Effector CD8-positive, alpha-beta T cell (primary cell): ENCODE measurements at regions not wholly inside any gene's neighbourhood (a gene's known extent, or its start where the extent isn't known, plus 50 kb on each side); places are given as distances from the start of the nearest gene placed in this dataset.

Experiments used
- DNase-seq: peaks from one replicate; lab custom pipeline; 2025; lab: John Stamatoyannopoulos, UW

DNA sequence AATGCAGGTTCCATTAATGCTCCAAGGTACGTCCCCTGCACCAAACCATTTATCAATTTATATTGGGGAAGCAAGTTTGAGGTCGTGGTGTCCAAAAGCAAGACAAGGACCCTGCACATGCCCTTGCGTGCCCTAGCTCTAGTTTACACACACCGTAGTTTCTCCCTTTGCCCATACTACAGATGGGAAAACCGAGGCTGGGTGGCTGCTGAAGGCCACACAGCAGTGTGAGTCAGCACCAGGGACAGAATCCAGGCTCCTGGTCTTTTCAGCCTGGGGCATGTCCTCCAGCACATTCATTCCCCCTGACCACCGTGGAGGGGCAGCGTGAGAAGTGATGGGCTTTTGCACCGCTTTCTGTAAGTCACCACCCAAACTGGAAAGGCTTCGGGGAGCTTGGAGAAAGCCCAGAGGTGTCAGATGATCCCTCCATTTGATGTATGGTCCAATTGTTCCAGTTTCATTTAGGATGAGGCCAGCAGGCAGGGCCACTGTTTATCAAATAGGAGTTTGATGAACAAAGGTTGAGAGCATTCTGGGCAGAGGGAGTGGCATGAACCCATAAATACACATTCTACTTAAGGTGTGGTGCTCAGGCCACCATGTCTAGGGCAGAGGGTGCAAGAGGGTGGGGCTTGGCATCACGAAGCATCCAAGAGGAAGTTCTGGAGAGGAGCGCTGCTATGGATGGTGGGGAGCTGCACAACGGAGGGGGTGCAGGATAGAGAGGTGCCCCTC is 274.1 kb downstream of the HAUS1 start:
- DNase-seq, result no peak

DNA sequence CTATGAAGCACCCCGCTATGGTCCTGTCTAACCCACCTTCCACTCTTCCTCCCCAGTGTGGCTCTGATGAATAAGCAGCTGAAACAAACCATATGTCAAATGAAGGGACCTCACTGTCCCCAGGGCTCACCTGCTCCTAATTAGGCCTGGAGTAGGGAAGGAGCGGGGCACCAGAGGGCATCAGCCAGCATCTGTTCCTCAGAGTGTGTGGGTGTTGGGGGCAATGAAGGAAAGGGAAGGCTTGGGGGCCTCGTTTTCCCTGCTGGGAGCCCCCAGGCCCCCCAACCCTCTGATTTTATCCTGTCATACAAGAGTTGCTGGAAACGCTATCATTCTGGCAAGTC is 274.7 kb downstream of the HAUS1 start:
- no peak for DNase-seq

DNA sequence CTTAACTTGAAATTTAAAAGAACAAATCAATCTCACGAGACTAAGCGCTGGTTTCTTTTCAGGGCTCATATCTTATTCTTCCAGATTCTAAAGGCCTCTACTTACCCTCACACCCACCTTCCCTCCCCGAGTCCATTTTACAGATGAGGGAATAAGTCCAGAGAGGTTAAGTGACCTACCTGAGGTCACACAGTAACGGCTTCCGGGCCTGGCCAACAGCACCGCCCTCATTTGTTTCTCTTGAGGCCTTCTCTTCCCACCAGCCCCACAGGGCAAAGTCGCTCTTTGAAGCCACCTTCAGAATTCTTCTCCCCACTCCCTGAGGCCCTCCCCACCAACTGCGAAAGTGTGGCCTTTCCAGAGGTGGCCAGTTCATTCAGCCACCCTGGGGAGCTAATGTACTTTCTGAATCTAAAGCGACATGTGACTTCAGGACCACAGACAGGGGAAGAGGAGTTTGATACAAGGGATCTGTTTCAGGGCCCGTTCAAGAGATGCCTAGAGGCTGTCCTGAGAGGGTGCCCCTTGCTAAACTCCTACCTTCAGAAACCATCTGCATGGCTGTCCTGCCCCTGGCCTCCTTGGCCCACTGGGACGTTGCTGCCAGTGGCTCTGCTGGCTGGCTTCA is 275.3 kb downstream of the HAUS1 start:
- no peak for DNase-seq

DNA sequence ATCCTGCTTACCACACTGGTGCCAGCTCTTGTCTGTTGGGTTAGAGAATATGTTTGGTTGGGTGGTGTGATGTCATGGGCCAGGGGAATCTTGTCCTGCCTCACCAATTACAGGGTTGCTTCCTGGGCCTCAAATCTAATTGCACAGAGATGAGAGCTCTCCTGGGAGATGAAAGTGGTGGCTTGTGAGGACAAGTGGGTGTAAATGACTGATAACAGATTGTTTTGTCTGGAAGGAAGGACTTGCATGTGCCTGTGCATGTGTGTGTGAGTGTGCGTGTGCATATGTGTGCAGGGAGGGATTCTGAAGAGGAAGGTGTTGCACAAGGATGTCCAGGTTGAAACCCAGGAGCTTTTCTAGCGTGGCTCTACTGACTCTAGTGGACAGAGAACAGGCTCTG is 271.9 kb downstream of the LOXHD1 start:
- no peak for DNase-seq

DNA sequence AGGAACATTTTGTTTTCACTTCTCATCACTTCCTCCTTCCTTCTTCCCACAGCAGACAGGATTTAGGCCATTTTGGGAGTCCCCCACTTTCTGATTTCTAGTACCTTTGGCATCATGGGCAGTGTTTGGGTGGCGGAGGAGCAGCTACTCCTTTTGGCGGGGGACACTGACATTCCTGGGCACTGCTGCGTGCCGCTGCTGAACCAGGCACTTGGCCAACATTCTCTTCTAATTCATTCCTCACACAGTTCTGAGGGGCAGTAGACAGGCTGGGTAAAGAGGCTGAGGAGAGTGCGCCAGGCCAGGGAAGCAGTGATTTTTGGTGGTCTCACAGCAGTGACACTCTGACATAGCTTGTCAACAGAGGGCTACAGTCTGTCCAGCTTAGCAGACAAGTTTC is 270.2 kb downstream of the LOXHD1 start:
- DNase-seq, result no peak

DNA sequence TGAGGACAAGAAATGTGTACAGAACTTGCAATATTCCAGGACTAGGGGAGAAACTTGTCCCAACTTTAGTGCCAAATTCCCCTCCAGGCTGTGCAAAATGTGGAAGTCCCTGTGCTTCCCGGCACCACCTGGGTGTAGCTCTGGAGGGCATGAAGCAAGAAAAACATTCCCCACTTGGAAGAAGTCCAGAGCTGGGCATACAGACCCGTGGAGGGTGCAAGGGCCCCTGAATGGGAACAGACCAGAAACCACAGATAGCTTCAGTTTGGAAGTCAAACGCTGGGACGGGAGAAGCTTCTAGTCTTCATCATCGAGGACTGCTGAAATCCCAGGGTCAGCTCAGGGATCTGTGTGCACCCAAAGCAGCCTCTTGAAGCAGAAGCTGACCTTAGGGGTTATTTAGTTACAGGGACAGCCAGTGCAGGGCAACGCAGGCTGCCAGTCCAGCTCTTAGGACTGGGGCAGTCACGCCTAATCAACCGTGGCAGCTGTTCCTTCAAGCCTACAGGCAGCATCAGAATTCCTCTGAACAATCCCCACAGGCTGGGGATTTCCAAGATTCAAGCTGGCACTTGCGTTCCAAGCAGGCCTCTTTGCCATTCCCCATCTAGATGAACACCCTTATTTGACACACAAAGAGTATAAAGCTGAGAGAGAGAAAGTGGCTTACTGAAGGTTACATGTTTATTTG is 269.4 kb downstream of the LOXHD1 start:
- no peak for DNase-seq

DNA sequence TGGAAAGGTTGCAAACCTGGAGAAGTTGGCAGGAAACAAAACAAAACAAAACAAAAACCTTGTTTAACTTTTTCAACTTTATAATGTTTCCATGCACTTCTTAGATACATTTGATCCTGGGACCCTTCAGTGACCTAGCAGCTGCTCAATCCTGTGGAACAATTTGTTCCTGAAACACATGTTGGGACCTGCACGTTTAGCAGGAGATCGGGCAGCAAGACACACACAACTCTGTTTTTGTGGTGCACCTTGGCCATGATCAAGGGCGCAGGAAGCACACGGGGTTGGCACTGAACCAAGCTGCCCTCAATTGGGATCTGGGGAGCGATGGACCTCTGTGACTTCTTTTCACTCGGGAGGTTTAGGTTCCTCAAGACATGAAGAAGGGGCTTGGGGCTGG is 268.7 kb downstream of the LOXHD1 start:
- DNase-seq, result no peak

DNA sequence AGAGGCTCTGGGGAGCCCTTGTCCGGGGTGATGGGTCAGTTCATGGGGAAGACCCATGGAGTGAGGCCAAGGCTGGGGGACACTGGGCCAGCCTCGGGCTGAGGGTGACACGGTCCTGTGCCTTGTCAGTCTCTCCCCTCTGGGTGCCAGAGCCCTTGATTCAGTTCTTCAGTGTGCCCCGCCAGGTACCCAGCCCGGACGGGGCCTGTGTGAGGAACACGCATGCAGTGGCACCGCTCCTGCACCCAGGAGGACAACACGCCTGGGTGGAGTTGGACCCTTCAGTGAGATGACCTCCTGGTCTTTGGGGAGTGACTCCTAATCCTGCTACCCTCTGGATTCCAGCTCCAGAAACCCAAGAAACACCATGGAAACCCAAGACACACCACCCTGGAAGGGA is 264.4 kb downstream of the LOXHD1 start:
- DNase-seq, result no peak

DNA sequence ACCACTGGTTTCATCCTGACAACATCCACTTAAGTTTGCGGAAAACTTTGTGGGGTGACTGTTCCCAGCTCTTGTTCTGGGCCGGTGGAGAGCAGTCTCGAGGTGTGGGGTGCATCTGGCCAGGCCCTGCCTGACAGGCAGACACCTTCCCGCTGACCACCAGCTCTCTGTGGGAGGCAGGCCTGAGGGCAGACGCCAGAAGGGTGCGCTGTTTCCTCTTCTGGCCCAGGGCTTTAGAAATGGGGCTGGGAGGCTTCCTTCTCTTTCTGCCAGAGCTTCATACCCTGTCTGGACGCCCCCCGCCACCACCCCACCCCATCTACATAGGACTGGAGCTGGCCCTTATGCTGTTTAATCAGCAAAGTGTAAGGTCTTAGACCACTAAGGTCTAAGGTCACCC is 263.8 kb downstream of the LOXHD1 start:
- no peak for DNase-seq

DNA sequence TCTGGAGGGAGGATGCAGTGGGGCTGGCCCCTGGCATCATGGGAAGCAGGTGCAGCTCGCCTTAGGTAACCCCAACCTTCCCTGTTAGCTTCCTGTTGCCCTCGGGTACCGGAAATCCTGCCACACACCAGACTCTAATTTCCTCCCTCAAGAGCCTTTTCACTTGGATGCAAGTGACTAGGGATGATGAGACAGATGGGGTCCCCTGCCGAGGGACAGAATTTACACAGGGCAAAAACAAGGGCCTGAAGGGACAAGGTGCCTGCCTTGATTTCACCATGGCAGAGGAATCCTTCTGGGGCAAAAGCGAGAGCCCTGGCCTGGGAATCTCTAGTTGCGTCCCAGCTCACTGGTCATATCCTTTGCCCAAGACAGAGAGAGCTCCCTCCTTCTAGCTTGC is 263.1 kb downstream of the LOXHD1 start:
- DNase-seq, result no peak

DNA sequence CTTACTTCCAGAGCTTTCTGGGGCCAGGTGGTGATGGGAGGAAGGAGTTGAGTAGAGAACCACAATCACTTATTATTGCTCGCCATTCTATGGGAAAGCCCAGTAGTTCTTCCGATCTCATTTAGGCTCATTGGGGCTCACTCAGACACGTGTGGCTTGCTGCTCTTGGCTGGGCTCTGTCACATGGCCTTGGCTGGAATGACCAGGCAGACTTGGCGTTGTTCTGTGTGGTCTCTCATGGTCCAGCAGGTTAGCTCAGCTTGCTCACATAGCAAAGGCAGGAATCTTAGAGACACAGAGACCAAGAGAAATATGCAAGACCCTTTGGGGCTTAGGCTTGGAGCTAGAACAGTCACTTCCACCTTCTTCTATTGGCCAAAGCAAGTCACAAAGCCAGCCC is 261.2 kb downstream of the LOXHD1 start:
- no peak for DNase-seq

DNA sequence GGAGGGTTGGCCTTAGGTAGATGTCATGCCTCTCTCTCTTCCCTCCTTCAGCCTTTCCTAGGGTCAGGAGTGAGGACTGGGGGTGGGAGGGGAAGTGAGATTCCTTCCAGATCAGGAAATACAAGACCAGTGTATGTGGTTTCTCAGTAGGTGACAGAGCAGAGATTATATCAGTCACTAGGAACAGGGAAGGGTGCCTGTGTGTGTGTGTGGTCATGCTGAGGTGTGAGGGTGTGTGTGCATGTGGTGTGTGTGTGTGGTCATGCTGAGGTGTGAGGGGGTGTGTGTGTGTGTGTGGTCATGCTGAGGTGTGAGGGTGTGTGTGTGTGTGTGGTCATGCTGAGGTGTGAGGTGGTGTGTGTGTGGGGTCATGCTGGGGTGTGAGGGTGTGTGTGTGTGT is 259.8 kb downstream of the LOXHD1 start:
- DNase-seq, result no peak

DNA sequence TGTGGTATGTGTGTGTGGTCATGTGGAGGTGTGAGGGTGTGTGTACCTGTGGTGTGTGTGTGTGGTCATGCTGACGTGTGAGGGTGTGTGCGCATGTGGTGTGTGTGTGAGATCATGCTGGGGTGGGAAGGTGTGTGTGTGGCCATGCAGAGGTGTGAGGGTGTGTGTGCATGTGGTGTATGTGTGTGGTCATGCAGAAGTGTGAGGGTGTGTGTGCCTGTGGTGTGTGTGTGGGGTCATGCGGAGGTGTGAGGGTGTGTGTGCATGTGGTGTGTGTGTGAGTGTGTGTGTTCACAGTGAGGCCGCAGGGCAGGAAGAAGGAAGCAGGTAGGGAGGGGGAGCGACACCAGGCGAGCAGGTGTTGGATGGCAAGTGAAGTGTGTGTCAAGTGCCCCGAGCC is 259.0 kb downstream of the LOXHD1 start:
- no peak for DNase-seq

DNA sequence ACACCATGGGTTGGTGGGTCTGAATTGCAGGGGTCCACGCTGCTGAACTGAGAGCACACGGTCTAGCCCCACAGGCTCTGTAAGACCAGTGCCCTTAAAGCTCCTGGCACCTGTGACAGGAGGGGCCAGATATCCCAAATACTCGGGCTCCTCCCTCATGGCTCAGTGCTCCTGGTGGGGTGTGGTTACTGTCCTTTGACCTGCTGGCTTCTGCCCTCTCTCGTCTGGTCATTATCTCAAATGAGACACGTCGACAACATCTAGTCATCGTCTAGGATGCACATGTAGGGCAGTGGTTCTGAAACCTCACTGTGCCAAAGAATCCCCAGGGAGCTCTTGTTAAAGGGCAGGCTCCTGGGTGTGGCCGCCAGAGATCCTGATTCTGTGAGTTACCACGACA is 258.4 kb downstream of the LOXHD1 start:
- no peak for DNase-seq

DNA sequence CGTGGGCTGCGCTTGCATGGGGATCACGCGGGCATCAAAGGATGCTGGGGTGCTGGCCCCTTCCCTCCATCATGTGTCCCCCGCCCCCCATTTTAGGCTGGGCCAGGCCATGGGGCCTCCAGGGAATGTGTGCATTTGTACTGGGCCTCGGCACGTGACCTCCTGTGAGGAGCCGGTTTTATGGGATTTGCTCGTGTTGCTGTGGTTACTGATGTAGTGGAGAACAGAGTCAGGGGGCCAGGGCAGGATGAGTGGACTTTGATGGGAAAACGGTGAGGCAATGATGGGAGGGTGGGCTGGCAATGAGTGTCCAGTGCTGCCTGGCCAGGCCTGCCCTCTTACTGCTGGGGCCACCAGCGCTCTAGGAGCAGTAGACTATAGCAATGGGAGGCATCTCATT is 257.7 kb downstream of the LOXHD1 start:
- DNase-seq, result no peak

DNA sequence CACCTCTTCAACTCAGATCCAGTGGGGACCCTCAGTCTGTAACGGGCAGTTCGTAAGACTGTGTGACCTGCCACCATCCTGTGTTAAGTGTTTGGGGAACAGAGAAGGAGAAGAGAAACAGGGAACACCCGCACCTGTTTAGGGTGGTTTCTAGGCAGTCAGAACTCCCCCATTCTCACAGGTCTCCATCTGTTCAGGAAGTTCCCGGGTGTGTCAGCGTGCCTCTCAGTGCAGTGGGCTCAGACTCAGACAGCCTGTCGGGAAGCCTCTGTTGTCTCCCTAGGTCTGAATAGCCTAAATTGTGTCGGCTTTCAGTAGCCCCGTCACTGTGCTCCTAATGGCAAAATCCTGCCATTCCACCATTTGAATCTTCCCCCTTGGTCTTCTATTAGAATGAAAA is 256.6 kb downstream of the LOXHD1 start:
- no peak for DNase-seq

DNA sequence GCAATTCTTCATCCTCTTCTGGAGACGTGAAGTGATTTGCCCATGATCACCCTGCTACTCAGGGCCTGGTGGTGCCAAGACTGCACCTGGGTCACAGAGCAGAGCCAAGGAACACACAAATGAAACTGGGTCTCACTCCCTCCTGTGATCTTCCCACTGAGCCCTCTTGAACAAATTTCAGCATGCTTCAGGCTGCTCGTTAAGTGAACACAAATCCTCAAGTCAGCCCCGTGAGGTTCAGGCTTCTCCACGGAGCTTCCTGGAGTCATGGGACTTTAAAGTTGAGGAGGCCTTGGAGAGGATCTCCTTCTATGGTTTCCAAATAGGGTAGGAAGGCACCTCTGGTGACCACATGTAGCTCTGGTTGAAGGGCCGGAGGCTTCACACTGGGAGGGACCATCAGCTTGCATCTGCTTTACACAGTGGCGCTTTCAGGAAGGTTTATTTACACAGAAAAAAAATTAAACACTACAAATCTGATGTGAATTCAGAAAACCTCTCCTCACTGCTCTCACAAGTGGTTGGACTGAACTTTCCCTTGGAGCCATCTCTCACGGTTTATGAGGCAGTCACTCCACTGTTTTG is 255.4 kb downstream of the LOXHD1 start:
- DNase-seq, result no peak

DNA sequence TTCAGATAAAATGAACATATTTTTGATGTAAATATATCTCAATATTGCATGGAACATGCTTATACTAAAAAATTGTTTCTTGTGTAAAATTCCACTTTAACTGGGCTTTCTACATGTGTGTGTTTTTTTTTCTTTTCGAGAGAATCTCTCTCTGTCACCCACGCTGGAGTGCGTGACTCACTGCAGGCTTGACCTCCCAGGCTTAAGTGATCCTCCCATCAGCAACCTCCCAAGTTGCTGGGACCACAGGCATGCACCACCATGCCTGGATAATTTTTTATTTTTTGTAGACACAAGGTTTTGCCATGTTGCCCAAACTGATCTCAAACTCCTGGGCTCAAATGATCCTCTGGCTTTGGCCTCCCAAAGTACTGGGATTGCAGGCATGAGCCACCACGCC is 254.6 kb downstream of the LOXHD1 start:
- DNase-seq, result no peak

DNA sequence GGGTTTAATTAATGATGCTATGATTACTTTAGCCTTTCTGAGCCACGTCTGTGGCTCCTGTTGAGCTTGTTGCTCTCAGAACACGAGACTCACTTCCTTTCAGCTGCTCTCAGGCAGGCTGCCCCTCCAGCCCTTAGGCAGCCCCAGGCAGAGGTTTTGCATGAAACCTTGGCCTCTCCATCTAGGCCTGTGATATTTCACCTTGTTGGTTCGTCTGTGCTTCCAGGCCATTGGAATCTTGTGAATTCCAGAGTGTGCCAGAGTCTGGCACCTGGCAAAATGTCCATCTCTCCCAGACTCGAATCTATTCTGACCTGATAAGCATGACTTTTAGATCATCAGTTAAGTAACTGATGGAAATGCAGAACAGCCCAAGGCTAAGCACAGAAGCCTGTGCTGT is 254.1 kb downstream of the LOXHD1 start:
- DNase-seq, result no peak

DNA sequence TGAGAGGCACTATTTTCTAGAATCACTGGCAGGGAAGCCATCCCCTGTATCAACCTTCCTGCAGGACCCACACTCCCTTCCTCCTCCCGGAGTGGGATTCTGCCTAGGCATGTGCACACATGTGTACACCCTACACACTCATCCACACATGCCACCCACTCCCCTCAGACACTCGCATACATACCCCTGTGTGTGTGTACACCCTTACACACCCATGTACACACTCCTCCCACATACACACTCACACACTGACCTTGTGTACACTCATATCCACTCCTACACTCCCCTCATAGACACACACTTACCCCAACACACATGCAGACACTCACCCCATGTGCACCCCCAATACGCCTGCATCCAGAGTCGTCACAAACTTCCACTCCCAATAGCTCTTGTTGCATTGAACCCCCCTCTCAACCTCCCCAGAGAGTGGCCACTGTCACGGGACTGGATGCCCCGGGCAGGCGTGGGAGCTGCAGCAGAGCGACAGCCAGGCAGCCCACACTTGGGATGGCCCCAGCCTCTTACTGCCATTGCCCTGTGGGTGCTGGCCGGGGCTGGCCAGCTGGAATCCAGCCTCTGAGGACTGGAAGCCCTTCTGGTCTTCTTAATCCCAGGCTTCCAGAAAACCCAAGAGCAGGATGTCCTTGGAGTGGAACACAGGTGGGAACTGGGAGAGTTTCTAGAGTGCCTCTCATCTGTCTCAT is 251.0 kb downstream of the LOXHD1 start:
- DNase-seq, result no peak

DNA sequence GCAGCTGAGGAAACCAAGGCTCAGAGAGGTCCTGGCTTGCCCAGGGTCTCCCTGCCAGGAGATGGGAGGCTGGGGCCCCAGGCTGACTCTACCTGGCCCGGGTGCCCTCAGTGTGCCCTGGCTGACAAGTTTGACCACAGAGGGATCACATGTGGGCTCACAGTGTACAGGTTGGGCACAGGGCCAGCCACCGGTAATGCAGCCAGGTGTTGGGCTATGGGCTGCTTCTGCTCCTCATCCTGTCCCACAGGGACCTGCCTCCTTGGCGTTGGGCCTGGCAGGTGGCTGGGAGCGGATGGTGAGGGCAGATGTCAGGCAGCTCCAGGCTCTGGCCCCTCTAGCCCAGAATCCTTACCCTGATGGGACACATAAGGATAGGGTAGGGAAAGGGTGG is 250.5 kb downstream of the LOXHD1 start:
- no peak for DNase-seq

DNA sequence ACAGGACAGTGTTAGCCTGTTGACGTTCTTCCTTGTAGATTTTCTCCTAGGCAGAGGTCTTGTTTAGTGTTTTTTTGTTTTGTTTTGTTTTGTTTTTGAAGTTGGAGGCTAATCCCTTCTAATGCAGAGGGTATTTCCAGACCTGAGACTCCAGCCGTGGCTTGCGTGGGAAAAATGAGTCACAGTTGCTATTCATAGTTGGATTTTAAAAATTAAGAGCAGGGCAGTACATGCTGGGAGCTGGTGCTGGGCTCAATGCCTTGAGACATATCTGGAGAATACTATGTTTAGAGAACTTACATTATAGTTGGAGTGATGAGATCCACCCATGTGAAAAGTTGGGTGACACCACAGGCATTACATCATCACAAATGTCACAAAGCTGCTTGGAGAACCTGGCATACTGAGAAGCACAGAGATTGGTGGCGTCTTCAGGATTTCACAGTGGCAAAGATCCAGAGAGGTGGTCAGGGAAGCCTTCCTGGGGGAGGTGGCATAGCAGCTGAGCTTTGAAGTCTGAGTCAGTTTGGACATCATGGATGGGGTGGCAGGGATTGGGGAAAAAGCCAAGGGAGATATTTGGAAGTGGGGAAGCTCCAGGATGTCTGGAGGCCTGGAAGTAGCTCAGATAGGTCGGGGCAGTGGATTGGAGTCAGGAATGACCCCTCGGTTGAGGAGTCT is 249.4 kb downstream of the LOXHD1 start:
- DNase-seq, result no peak
